Left ventricle myocardium inferior (tissue), 1 donor: ENCODE measurements at regions not wholly inside any gene's neighbourhood (a gene's known extent, or its start where the extent isn't known, plus 50 kb on each side); places are given as distances from the start of the nearest gene placed in this dataset.

ENCODE experiments used
- DNase-seq: peaks from one replicate; pipeline ENCODE4 v3.0.0-alpha.2; 2020
- H3K27ac ChIP-seq: fragments of 200-600 bp; replicated peaks from 2 replicates; pipeline ENCODE4 v1.8.0; 2021
- H3K27me3 ChIP-seq: fragments of 200-600 bp; 2 replicates; pipeline ENCODE4 v1.8.0; 2021; ENCODE audit warnings: low read depth
- H3K36me3 ChIP-seq: fragments of 200-600 bp; 2 replicates; pipeline ENCODE4 v1.8.0; 2021
- H3K4me1 ChIP-seq: fragments of 200-600 bp; 2 replicates; pipeline ENCODE4 v1.8.0; 2021
- H3K4me3 ChIP-seq: fragments of 200-600 bp; 2 replicates; pipeline ENCODE4 v1.8.0; 2021; ENCODE audit warnings: mild to moderate bottlenecking, moderate library complexity
- H3K9me3 ChIP-seq: fragments of 200-600 bp; replicated peaks from 2 replicates; pipeline ENCODE4 v1.8.0; 2021
- CTCF ChIP-seq: fragments of 200-600 bp; IDR thresholded peaks from 2 replicates; pipeline ENCODE4 v1.8.0; 2021; ENCODE audit warnings: antibody characterized with exemption, mild to moderate bottlenecking, borderline replicate concordance
- intact Hi-C: fragments of 100-400 bp; cut with micrococcal nuclease; formaldehyde crosslinking; loops from one replicate; pipeline ENCODE4 v1.11.0; 2022
- donor health status: DM: no; HTN: yes; CAD: no; lungs with severe emphysema.

- no peak overlapping the region for H3K27ac ChIP-seq
- DNase-seq: no peak
- no peak overlapping the region for H3K4me3 ChIP-seq
- no peaks in the 10 kb centered on the region for H3K27me3 ChIP-seq
- no peaks in the 10 kb centered on the region for H3K36me3 ChIP-seq
- no peaks in the 10 kb centered on the region for H3K4me1 ChIP-seq
- no peak for TF ChIP-seq CTCF
- peaks cover 4% of the 10 kb centered on the region for H3K9me3 ChIP-seq
- intact Hi-C loops: no loop called here
Measured at GRCh38 chr4:125573368-125573767, 258.6 kb downstream of the FAT4 start.

GRCh38 chr4:125573786-125574185 lies 259.0 kb downstream of the FAT4 start:
- Histone ChIP-seq H3K4me3 (no peak overlapping the region), H3K4me1 (no peaks in the 10 kb centered on the region), H3K36me3 (no peaks in the 10 kb centered on the region), H3K9me3 (peaks cover 4% of the 10 kb centered on the region), H3K27ac (no peak overlapping the region), H3K27me3 (no peaks in the 10 kb centered on the region)
- no peak for DNase-seq
- intact Hi-C loops: no loop called here
- no peak for TF ChIP-seq CTCF

- Histone ChIP-seq H3K27ac (no peak overlapping the region), H3K4me3 (no peak overlapping the region), H3K27me3 (no peaks in the 10 kb centered on the region), H3K9me3 (no peaks in the 10 kb centered on the region), H3K36me3 (no peaks in the 10 kb centered on the region), H3K4me1 (no peaks in the 10 kb centered on the region)
- intact Hi-C loops: no loop called here
- no peak for TF ChIP-seq CTCF
- no peak for DNase-seq
Measured at GRCh38 chr4:125582302-125582701, 267.5 kb downstream of the FAT4 start.

- no peaks in the 10 kb centered on the region for H3K36me3 ChIP-seq
- no peak overlapping the region for H3K4me3 ChIP-seq
- TF ChIP-seq CTCF: no peak
- no peaks in the 10 kb centered on the region for H3K9me3 ChIP-seq
- no peaks in the 10 kb centered on the region for H3K4me1 ChIP-seq
- no peaks in the 10 kb centered on the region for H3K27me3 ChIP-seq
- DNase-seq: no peak
- intact Hi-C loops: no loop called here
- no peak overlapping the region for H3K27ac ChIP-seq
Measured at GRCh38 chr4:125590158-125590557, 275.4 kb downstream of the FAT4 start.

- no peak for DNase-seq
- no peak for TF ChIP-seq CTCF
- Histone ChIP-seq H3K27me3 (no peaks in the 10 kb centered on the region), H3K36me3 (no peaks in the 10 kb centered on the region), H3K27ac (no peak overlapping the region), H3K9me3 (no peaks in the 10 kb centered on the region), H3K4me1 (no peaks in the 10 kb centered on the region), H3K4me3 (no peak overlapping the region)
- intact Hi-C loops: no loop called here
Measured at GRCh38 chr4:125591290-125591689, 276.5 kb downstream of the FAT4 start.
